Tibial artery (tissue), 4 donors: ENCODE measurements at regions not wholly inside any gene's neighbourhood (a gene's known extent, or its start where the extent isn't known, plus 50 kb on each side); places are given as distances from the start of the nearest gene placed in this dataset.

Experiments
- DNase-seq, 2 donors: peaks; one replicate each; pipeline ENCODE4 v3.0.0-alpha.2; 2019
- H3K27ac ChIP-seq, 2 donors: fragments of 200-600 bp; sonication (generic) in 1 of 2; 1 replicate in 1 of 2; 2 replicates in 1 of 2; pipeline ENCODE4 v1.5.1; 2018 to 2019; ENCODE audit warnings: mild to moderate bottlenecking in 1 of 2
- H3K27me3 ChIP-seq, 2 donors: fragments of 200-600 bp; sonication (generic) in 1 of 2; one replicate each; pipeline versions ENCODE4 v1.5.1 to v1.6.0; 2016 to 2019
- H3K36me3 ChIP-seq, 3 donors: fragments of 200-600 bp; sonication (generic) in 2 of 3; one replicate each; pipeline ENCODE4 v1.5.1; 2016 to 2019; ENCODE audit warnings: mild to moderate bottlenecking in 2 of 3
- H3K4me1 ChIP-seq, 4 donors: fragments of 200-600 bp; sonication (generic) in 2 of 4; 1 replicate in 3 of 4; 2 replicates in 1 of 4; pipeline ENCODE4 v1.5.1; 2016 to 2019
- H3K4me3 ChIP-seq, 2 donors: fragments of 200-600 bp; sonication (generic) in 1 of 2; 1 replicate in 1 of 2; 2 replicates in 1 of 2; pipeline ENCODE4 v1.5.1; 2018 to 2019; ENCODE audit warnings: mild to moderate bottlenecking in 2 of 2
- H3K9me3 ChIP-seq, 3 donors: fragments of 200-600 bp; sonication (generic) in 1 of 3; one replicate each; pipeline ENCODE4 v1.5.1; 2016 to 2019
- intact Hi-C: fragments of 100-400 bp; cut with DNase I; formaldehyde crosslinking; loops from one replicate; pipeline ENCODE4 v1.15.0; 2023; ENCODE audit warnings: low total_unique reads
- TF ChIP-seq, protein P1 (sequence below), 2 experiments: fragments of 200-600 bp in 1 of 2; fragments of 450-650 bp in 1 of 2; IDR thresholded peaks; one replicate each; pipeline ENCODE4 v1.5.1; 2017 to 2019; ENCODE audit warnings: antibody characterized with exemption in 2 of 2, mild to moderate bottlenecking in 1 of 2, moderate library complexity in 1 of 2

DNA sequence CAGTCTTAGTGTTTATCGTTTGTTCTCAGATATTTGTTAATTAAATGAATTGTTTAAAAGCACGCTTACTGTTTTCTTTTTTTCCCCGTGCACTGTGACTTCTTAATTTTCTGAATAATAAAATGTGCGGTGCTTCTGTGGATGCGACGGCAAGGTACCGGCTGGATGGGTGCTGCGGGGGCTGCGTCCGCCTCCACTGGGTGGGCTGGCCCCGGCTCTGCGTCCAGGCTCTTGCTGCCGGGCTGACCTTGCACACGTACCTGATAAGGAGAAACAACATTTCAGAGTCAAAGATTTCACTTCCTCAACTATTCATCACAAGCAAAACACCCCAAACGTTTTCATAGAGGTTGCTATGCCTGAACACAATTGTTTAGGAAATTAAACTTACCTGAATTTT, 404.0 kb upstream of the IRX1 start:
- intact Hi-C loops: no loop called here
- Histone ChIP-seq H3K36me3 (no peaks in the 10 kb centered on the region), H3K27ac (no peak overlapping the region), H3K4me1 (no peaks in the 10 kb centered on the region), H3K9me3 (no peaks in the 10 kb centered on the region), H3K4me3 (no peak overlapping the region), H3K27me3 (peaks cover 0 to 5% of the 10 kb centered on the region in 2 donors)
- TF ChIP-seq, protein P1, sequence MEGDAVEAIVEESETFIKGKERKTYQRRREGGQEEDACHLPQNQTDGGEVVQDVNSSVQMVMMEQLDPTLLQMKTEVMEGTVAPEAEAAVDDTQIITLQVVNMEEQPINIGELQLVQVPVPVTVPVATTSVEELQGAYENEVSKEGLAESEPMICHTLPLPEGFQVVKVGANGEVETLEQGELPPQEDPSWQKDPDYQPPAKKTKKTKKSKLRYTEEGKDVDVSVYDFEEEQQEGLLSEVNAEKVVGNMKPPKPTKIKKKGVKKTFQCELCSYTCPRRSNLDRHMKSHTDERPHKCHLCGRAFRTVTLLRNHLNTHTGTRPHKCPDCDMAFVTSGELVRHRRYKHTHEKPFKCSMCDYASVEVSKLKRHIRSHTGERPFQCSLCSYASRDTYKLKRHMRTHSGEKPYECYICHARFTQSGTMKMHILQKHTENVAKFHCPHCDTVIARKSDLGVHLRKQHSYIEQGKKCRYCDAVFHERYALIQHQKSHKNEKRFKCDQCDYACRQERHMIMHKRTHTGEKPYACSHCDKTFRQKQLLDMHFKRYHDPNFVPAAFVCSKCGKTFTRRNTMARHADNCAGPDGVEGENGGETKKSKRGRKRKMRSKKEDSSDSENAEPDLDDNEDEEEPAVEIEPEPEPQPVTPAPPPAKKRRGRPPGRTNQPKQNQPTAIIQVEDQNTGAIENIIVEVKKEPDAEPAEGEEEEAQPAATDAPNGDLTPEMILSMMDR (IDR thresholded peaks at IDR 0.05): no peak
- no peak for DNase-seq

DNA sequence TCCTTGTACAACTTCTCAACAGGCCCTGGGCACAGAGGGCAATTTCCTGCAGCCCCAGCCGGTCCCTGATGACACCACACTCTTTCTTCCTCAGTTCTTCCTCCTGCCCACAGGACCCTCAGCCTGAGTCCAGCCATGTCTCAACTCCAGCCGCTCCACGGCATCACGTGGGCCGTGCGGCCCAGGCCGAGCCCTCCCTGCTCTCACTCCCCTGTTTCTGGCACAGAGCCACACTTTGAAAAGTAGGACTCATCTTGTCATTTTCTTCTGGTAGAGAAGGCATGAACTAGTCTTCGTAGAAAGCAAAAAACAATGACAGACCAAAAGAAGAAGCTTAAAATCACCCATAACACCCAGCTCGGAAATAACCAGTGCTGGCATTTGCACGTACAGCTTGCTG, 404.7 kb upstream of the IRX1 start:
- no peak for DNase-seq
- intact Hi-C loops: no loop called here
- H3K4me3 ChIP-seq: no peak overlapping the region
- H3K4me1 ChIP-seq: no peaks in the 10 kb centered on the region
- H3K9me3 ChIP-seq: no peaks in the 10 kb centered on the region
- TF ChIP-seq, protein P1 (IDR thresholded peaks at IDR 0.05): no peak
- no peak overlapping the region for H3K27ac ChIP-seq
- peaks cover 0 to 5% of the 10 kb centered on the region in 2 donors for H3K27me3 ChIP-seq
- no peaks in the 10 kb centered on the region for H3K36me3 ChIP-seq

DNA sequence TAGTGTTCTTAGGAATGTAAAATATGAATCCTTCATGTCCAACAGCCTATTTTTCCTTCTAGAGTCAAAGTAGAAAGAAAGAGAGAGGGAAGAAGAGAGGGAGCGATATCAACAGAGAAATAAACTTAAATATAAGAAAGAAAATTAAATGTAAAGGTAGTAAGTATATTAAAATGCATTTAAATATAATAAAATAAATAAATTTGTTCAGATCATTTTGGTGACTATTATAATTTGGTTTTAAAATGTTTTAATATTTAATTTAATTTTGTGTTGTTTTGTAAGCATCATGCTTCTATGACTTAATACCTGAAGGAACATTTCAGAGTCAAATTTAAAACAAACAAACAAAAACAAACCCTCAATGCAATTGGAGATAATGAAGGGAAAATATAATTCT, 405.2 kb upstream of the IRX1 start:
- TF ChIP-seq, protein P1 (IDR thresholded peaks at IDR 0.05): no peak
- no peaks in the 10 kb centered on the region for H3K9me3 ChIP-seq
- peaks cover 0 to 5% of the 10 kb centered on the region in 2 donors for H3K27me3 ChIP-seq
- intact Hi-C loops: no loop called here
- no peaks in the 10 kb centered on the region for H3K36me3 ChIP-seq
- H3K4me1 ChIP-seq: no peaks in the 10 kb centered on the region
- H3K4me3 ChIP-seq: no peak overlapping the region
- no peak overlapping the region for H3K27ac ChIP-seq
- DNase-seq: no peak

DNA sequence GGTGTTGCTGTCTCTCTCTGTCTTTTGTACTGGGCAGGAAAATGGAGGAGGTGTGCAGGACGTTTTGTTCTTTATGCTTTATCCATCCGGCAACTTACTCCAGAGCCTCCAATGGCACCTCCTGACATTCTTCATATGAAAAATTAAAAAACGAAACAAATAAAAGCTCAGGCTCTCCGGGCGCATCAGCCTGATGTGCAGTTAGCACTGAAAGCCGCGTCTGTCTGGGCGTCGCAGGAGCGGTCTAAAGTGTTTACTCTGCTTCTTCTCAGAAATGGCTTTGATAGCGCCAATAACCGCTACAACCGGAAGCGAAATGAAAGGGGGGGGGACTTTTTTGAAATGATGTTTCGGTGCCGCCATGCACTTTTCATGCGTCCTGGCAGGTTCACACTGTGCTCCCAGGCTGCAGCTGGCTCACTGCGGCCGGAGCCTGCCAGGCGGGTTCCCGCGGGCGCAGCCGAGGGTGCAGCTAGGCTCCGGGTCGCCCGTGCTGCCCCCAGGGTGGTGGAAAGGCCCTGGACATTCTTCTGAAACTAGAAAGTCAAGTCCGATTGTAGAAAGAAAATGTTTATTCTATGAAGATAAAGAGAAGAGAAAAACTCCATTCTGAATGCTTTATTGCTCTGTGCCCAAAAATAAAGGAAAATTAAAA, 407.7 kb upstream of the IRX1 start:
- H3K4me3 ChIP-seq: no peak overlapping the region
- intact Hi-C loops: no loop called here

DNA sequence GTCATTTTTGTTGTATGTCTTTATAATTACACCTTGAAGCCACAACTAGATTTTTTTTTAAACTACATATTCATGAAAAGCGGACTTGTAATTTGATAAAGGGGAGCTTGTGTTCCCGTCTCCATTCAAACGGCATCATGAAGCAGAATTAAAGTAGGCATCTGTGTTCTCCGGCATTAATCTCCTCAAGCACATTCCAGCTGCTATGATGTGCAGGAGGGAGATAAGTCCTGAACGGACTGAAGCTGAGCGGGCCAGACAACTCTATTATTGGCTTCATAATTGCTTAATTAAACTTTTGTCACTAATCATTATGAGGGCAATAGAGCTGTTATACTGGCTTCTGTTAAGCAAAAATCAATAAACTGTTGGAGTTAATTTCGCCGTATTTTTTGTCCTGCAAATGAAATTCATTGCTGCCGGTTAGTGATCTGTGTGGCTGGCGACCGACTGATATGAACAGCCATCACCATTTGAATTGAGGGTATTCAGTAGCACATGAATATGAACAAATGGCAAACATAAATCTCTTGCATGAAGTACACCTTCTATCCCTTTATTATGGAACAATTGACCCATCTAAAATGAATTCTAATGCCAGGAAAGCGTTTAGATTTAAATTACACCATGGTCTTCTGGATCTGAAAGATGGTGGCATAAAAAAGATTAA, 408.8 kb upstream of the IRX1 start:
- no peaks in the 10 kb centered on the region for H3K4me1 ChIP-seq
- DNase-seq: no peak
- H3K27ac ChIP-seq: no peak overlapping the region
- intact Hi-C loops: no loop called here
- H3K27me3 ChIP-seq: no peaks in the 10 kb centered on the region
- H3K36me3 ChIP-seq: no peaks in the 10 kb centered on the region
- TF ChIP-seq, protein P1 (IDR thresholded peaks at IDR 0.05): no peak
- no peaks in the 10 kb centered on the region for H3K9me3 ChIP-seq
- H3K4me3 ChIP-seq: no peak overlapping the region

More for the DNA sequence above, 407.7 kb upstream of the IRX1 start:
- no peaks in the 10 kb centered on the region for H3K36me3 ChIP-seq
- TF ChIP-seq, protein P1 (IDR thresholded peaks at IDR 0.05): no peak
- no peak overlapping the region for H3K27ac ChIP-seq
- no peaks in the 10 kb centered on the region for H3K9me3 ChIP-seq
- no peaks in the 10 kb centered on the region for H3K27me3 ChIP-seq
- H3K4me1 ChIP-seq: no peaks in the 10 kb centered on the region
- DNase-seq: no peak
